Thymus (tissue), 11 donors: ENCODE measurements at regions not wholly inside any gene's neighbourhood (a gene's known extent, or its start where the extent isn't known, plus 50 kb on each side); places are given as distances from the start of the nearest gene placed in this dataset.
"Not testable (repeated sequence)": the region's sequence is repeated elsewhere in the genome, so short reads cannot be mapped to it uniquely, and the experiment has no call there.

Experiments
- DNase-seq, 9 donors: peaks; one replicate each; pipeline ENCODE4 v3.0.0-alpha.2; 2013; ENCODE audit warnings: low spot score in 9 of 9, low read depth in 6 of 9, missing footprints in 1 of 9
- H3K27ac ChIP-seq, 2 donors: one replicate each; pipeline ENCODE4 v1.5.1; 2013; ENCODE audit warnings: control low read depth in 1 of 2, low read depth in 1 of 2, low read length in 1 of 2, mild to moderate bottlenecking in 1 of 2, moderate library complexity in 1 of 2
- H3K27me3 ChIP-seq, 2 donors: one replicate each; pipeline ENCODE4 v1.5.1; 2013; ENCODE audit warnings: low read length in 1 of 2; ENCODE audit not compliant: control insufficient read depth in 2 of 2, insufficient read depth in 1 of 2
- H3K36me3 ChIP-seq, 2 donors: one replicate each; pipeline ENCODE4 v1.5.1; 2013; ENCODE audit warnings: low read length in 1 of 2, mild to moderate bottlenecking in 1 of 2, moderate library complexity in 1 of 2; ENCODE audit not compliant: control insufficient read depth in 2 of 2, insufficient read depth in 2 of 2
- H3K4me1 ChIP-seq, 2 donors: one replicate each; pipeline ENCODE4 v1.5.1; 2013; ENCODE audit warnings: low read length in 2 of 2; ENCODE audit not compliant: control insufficient read depth in 2 of 2, insufficient read depth in 2 of 2
- H3K4me3 ChIP-seq, 2 donors: one replicate each; pipeline ENCODE4 v1.5.1; 2013; ENCODE audit warnings: low read length in 2 of 2, control low read depth in 1 of 2, mild to moderate bottlenecking in 1 of 2
- H3K9me3 ChIP-seq, 2 donors: one replicate each; pipeline ENCODE4 v1.5.1; 2013; ENCODE audit warnings: low read length in 1 of 2, mild to moderate bottlenecking in 1 of 2; ENCODE audit not compliant: control insufficient read depth in 2 of 2, insufficient read depth in 1 of 2
- WGBS: extraction: QIAGEN DNeasy Blood & Tissue Kit; methylation state at CpG from one replicate; pipeline ENCODE4 v1.1.7; 2013; 5-methylcytosine and 5-hydroxymethylcytosine counted together
- donor health status: healthy.

DNA sequence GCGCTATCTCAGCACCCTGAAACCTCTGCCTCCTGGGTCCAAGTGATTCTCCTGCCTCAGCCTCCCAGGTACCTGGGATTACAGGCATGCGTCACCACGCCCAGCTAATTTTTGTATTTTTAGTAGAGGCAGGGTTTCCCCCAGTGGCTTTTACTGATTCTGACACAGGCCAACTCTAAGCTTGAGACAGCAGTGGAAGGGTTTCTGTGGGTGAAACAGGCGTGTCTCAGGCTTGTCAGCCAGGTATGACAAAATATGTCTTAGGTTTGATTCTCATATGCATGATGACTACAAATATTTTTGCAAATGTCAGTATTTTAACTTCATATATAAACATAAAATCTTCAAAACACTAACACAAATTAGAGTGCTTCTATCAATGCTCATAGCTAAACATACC lies 952.8 kb upstream of the CDH18 start:
- H3K27me3 ChIP-seq, H3K9me3 ChIP-seq, H3K36me3 ChIP-seq, H3K27ac ChIP-seq, DNase-seq, H3K4me3 ChIP-seq, H3K4me1 ChIP-seq: not testable (repeated sequence)
- WGBS = 91% methylated on average over 3 of the region's 4 CpGs

DNA sequence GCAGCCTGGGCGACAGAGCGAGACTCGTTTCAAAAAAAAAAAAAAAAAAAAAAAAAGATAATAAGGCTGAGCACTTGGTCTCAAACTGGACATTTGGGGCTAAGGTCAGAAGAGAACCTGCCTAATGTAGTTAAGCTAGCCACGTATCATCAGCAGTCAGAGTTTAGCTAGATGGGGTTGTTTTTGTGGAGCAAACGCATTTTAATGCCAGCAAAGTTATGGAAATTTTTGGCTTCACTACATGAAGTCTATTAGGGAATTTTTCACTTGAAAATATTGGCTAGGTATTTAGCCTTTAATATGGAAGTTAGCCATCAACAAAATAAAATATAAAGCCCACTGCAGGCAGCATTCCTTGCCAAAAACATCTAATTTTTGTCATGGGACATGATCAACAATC lies 902.9 kb upstream of the CDH18 start:
- H3K27me3 ChIP-seq, H3K4me3 ChIP-seq, H3K4me1 ChIP-seq, H3K9me3 ChIP-seq, DNase-seq, H3K36me3 ChIP-seq, H3K27ac ChIP-seq: not testable (repeated sequence)
- WGBS = 93% methylated on average over 5 of the region's 5 CpGs

DNA sequence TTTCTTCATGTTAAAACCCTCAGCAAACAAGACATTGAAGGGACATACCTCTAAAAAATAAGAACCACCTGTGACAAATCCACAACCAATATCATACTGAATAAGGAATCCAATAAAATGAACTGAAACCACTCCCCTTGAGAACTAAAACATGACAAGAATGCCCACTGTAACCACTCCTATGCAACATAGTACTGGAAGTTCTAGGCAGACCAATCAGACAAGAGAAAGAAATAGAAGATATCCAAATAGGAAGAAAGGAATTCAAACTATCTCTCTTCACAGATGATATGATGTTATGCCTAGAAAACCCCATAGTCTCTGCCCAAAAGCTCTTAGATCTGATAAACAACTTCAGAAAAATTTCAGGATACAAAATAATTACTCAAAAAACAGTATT lies 887.7 kb upstream of the CDH18 start:
- H3K9me3 ChIP-seq, H3K4me3 ChIP-seq, DNase-seq, H3K36me3 ChIP-seq, H3K27ac ChIP-seq, H3K4me1 ChIP-seq, H3K27me3 ChIP-seq: not testable (repeated sequence)

DNA sequence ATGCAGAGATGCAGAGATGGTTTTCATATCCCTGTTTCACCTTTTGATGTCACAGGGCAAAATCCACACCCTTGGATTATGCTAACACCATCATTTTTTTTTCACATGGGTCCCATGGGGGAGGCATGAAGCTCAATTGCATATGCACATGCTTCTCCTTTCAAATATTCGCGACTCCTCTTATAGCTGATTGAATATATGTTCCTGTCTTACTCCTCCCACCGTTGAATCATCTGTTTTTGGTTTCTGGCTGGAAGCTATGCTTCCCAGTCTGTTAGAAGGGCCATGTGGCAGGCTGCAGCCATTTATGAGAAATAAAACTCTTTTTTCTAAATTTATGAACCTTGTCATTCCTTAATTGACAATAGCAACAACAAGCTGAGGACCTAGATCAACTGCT lies 877.9 kb upstream of the CDH18 start:
- not testable (repeated sequence) for H3K4me3 ChIP-seq

DNA sequence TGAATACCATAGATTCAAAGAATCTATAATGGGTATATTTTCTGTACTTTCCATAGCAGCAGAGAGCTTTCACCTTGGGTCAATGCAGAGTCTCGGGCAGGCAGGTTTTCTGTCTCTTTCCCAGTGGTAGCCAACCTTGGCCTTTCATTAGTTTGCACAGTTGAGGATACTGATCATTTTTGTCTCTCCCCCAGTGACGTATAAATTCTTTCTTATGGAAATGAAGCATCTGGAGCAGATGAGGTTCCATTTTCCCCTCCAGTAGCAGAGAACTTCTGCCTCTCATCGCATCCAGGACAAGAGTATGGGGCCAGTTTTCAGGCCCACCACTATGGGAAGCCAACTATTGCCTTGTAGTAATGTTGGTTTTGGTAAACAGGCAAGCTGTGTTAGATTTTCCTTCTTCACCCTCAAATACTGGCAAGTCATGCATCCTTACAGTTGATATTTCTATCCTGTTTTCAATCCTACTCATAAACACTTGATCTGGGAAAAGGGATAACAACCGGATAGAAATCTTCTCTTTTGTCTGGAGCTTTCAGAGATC lies 845.2 kb upstream of the CDH18 start:
- no peak overlapping the region for H3K27ac ChIP-seq
- no peaks in the 10 kb centered on the region for H3K36me3 ChIP-seq
- no peaks in the 10 kb centered on the region for H3K4me1 ChIP-seq
- DNase-seq = no peak
- 80% methylated on average over 4 of the region's 4 CpGs for WGBS
- no peaks in the 10 kb centered on the region for H3K9me3 ChIP-seq
- no peak overlapping the region for H3K4me3 ChIP-seq
- H3K27me3 ChIP-seq = no peaks in the 10 kb centered on the region

More for the DNA sequence above, 877.9 kb upstream of the CDH18 start:
- 82% methylated on average over 3 of the region's 3 CpGs for WGBS
- H3K36me3 ChIP-seq, H3K9me3 ChIP-seq, DNase-seq, H3K27ac ChIP-seq, H3K4me1 ChIP-seq, H3K27me3 ChIP-seq: not testable (repeated sequence)

DNA sequence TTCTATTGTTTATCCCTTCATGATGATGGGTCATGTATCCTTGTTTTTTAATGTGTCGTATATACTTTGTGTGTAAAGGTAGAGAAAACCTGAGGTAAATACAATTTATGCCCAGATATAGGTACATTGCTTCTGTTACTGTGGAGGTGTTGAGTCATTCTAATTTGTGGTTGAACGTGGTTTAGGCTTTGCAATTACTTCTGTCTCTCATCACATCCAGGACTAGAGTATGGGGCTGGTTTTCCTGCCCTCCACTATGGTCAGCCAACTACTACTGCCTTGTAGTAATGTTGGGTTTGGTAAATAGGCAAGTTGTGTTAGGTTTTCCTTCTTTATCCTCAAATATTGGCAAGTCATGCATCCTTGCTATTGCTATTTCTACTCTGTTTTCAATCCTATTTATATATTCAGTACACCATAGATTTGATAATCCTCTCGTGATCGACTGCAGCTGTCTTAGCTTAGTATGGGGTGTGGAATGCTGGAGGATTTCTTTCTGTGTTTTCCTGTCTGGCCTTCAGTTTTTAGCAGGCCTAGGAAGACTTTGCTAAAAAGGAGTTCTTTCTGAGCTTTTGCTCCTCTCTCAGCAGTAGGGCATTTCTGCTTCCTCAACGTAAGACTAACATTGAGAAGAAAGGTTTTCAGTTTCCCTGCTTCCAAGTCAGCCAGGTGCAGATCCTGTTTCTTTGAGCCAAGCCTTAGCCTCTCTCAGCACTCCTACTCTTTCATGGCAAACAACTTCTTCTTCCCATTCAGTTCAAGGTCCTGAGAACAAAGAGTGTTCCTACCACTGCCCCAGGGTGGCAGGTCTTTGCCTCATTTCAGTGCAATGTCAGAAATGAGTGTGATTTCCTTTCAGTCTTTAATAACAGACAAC lies 844.4 kb upstream of the CDH18 start:
- Histone ChIP-seq H3K4me1 (no peaks in the 10 kb centered on the region), H3K4me3 (no peak overlapping the region), H3K27me3 (no peaks in the 10 kb centered on the region), H3K27ac (no peak overlapping the region), H3K9me3 (no peaks in the 10 kb centered on the region), H3K36me3 (no peaks in the 10 kb centered on the region)
- DNase-seq = no peak
- WGBS = 95% methylated on average over 4 of the region's 5 CpGs

DNA sequence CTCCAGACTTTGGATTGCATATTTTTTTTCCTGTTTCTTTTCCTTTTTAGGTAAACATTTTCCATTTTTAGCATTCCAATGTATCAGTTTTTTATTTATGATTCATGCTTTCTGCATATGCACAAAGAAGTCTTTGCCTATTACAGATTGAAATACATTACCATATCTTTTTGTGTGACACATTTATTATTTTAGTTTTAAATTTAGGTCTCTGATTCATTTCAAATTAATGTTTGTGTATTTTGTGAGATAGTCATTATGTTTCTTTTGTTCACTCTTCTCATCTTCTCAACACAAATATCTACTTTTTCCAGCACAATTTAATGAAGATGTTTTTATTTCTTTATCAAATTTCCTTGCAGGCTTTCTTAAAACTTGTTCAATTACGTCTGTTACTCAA lies 838.0 kb upstream of the CDH18 start:
- not testable (repeated sequence) for H3K36me3 ChIP-seq, H3K9me3 ChIP-seq, H3K27me3 ChIP-seq, H3K4me3 ChIP-seq, H3K27ac ChIP-seq, H3K4me1 ChIP-seq, DNase-seq
- WGBS = 78% methylated on average over 1 of the region's 1 CpG

DNA sequence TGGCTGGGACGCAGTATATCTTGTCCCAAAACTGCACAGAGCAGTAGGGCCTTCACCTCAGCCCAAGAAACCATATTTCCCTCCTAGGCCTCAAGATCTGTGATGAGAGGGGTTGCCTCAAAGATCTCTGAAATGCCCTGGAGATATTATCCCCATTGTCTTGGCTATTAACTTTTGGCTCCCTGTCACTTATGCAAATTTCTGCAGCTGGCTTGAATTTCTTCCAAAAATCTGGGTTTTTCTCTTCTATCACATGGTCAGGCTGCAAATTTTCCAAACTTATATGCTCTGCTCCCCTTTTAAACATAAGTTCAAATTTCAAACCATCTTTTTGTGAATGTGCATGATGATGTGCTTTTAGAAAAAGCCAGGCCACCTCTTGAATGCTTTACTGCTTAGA lies 809.2 kb upstream of the CDH18 start:
- 97% methylated on average over 1 of the region's 1 CpG for WGBS
- DNase-seq, H3K9me3 ChIP-seq, H3K27me3 ChIP-seq, H3K36me3 ChIP-seq, H3K4me1 ChIP-seq, H3K27ac ChIP-seq, H3K4me3 ChIP-seq: not testable (repeated sequence)

DNA sequence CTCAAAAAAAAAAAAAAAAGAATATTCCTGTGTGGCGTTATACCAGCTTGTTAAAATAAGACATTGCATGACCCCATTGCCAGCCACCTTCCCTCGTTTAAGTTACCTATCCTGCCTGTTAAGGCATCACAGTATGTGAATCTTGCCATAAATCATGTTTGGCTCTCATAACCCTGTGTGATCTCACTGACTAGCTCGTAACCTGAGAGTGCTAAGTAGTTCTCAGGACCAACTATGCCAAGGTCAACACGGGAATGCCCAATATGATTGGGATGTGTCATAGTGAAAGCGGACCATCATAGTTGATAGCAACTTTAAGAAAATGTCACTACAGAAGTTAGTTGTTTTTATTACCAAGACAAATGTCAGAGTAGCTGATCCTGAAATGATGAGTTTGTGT lies 796.8 kb upstream of the CDH18 start:
- not testable (repeated sequence) for H3K9me3 ChIP-seq, H3K4me1 ChIP-seq, H3K36me3 ChIP-seq, H3K27me3 ChIP-seq, DNase-seq, H3K4me3 ChIP-seq, H3K27ac ChIP-seq
- WGBS = 84% methylated on average over 2 of the region's 5 CpGs
